Skin epidermis (tissue), 12 donors: ENCODE measurements at regions not wholly inside any gene's neighbourhood (a gene's known extent, or its start where the extent isn't known, plus 50 kb on each side); places are given as distances from the start of the nearest gene placed in this dataset.
A peak's percentile ranks its signal among the peaks of the same experiment; 100 is the strongest.

Experiments
- H3K27ac ChIP-seq, 21 experiments: fragments of 200-600 bp; sonication (generic) in 11 of 21; one replicate each; pipeline ENCODE4 v1.5.0; 2020; ENCODE audit warnings: mild to moderate bottlenecking in 3 of 21, inconsistent platforms in 2 of 21, moderate library complexity in 2 of 21
- H3K4me3 ChIP-seq, 7 experiments: fragments of 200-600 bp; sonication (generic) in 2 of 7; one replicate each; pipeline ENCODE4 v1.5.0; 2020; ENCODE audit warnings: inconsistent platforms in 2 of 7, mild to moderate bottlenecking in 2 of 7, moderate library complexity in 1 of 7

GRCh38 chr12:45584336-45584735 is 145.2 kb upstream of the ARID2 start:
- H3K27ac ChIP-seq: no peak overlapping the region
- H3K4me3 ChIP-seq: no peak overlapping the region

- no peak overlapping the region for H3K4me3 ChIP-seq
- H3K27ac ChIP-seq: no peak overlapping the region
Measured at GRCh38 chr12:45585522-45586230, 143.8 kb upstream of the ARID2 start.

- no peak overlapping the region for H3K27ac ChIP-seq
- H3K4me3 ChIP-seq: no peak overlapping the region
Measured at GRCh38 chr12:45586486-45586885, 143.0 kb upstream of the ARID2 start.

- H3K4me3 ChIP-seq: no peak overlapping the region
Measured at GRCh38 chr12:45587012-45587411, 142.5 kb upstream of the ARID2 start.

GRCh38 chr12:45587877-45588533 is 141.5 kb upstream of the ARID2 start:
- peak overlapping the region in 2 of 21 experiments; percentile 15 to 29 for H3K27ac ChIP-seq

More at GRCh38 chr12:45587012-45587411, 142.5 kb upstream of the ARID2 start:
- no peak overlapping the region for H3K27ac ChIP-seq

GRCh38 chr12:45590646-45591045 is 138.9 kb upstream of the ARID2 start:
- Histone ChIP-seq H3K27ac (no peak overlapping the region), H3K4me3 (no peak overlapping the region)

More at GRCh38 chr12:45587877-45588533, 141.5 kb upstream of the ARID2 start:
- H3K4me3 ChIP-seq: no peak overlapping the region

GRCh38 chr12:45591635-45592034 is 137.9 kb upstream of the ARID2 start:
- Histone ChIP-seq H3K4me3 (no peak overlapping the region), H3K27ac (no peak overlapping the region)

GRCh38 chr12:45596366-45596765 is 133.1 kb upstream of the ARID2 start:
- H3K4me3 ChIP-seq: no peak overlapping the region
- no peak overlapping the region for H3K27ac ChIP-seq

GRCh38 chr12:45598336-45598735 is 131.2 kb upstream of the ARID2 start:
- H3K27ac ChIP-seq: no peak overlapping the region
- no peak overlapping the region for H3K4me3 ChIP-seq

- Histone ChIP-seq H3K4me3 (no peak overlapping the region), H3K27ac (no peak overlapping the region)
Measured at GRCh38 chr12:45598761-45599160, 130.7 kb upstream of the ARID2 start.

- H3K4me3 ChIP-seq: no peak overlapping the region
- H3K27ac ChIP-seq: no peak overlapping the region
Measured at GRCh38 chr12:45599196-45599595, 130.3 kb upstream of the ARID2 start.

GRCh38 chr12:45601390-45601789 is 128.1 kb upstream of the ARID2 start:
- no peak overlapping the region for H3K27ac ChIP-seq
- H3K4me3 ChIP-seq: no peak overlapping the region

GRCh38 chr12:45601888-45602287 is 127.6 kb upstream of the ARID2 start:
- Histone ChIP-seq H3K4me3 (no peak overlapping the region), H3K27ac (no peak overlapping the region)

- Histone ChIP-seq H3K4me3 (no peak overlapping the region), H3K27ac (no peak overlapping the region)
Measured at GRCh38 chr12:45605624-45606023, 123.9 kb upstream of the ARID2 start.

GRCh38 chr12:45611061-45611460 is 118.4 kb upstream of the ARID2 start:
- no peak overlapping the region for H3K27ac ChIP-seq
- peak overlapping the region in 3 of 7 experiments; percentile 4 to 10 (median 5) for H3K4me3 ChIP-seq

GRCh38 chr12:45611495-45611894 is 118.0 kb upstream of the ARID2 start:
- Histone ChIP-seq H3K27ac (no peak overlapping the region), H3K4me3 (peak overlapping the region in 1 of 7 experiments; percentile 5)

- no peak overlapping the region for H3K27ac ChIP-seq
- no peak overlapping the region for H3K4me3 ChIP-seq
Measured at GRCh38 chr12:45612044-45612794, 117.3 kb upstream of the ARID2 start.

GRCh38 chr12:45613296-45613695 is 116.2 kb upstream of the ARID2 start:
- no peak overlapping the region for H3K4me3 ChIP-seq
- no peak overlapping the region for H3K27ac ChIP-seq

GRCh38 chr12:45613855-45614254 is 115.7 kb upstream of the ARID2 start:
- Histone ChIP-seq H3K4me3 (no peak overlapping the region), H3K27ac (no peak overlapping the region)

- H3K4me3 ChIP-seq: no peak overlapping the region
- H3K27ac ChIP-seq: no peak overlapping the region
Measured at GRCh38 chr12:45615268-45615667, 114.2 kb upstream of the ARID2 start.

- no peak overlapping the region for H3K27ac ChIP-seq
Measured at GRCh38 chr12:45619736-45620135, 109.8 kb upstream of the ARID2 start.

More at GRCh38 chr12:45619736-45620135, 109.8 kb upstream of the ARID2 start:
- no peak overlapping the region for H3K4me3 ChIP-seq
